ENCODE measurements at regions not wholly inside any gene's neighbourhood (a gene's known extent, or its start where the extent isn't known, plus 50 kb on each side); places are given as distances from the start of the nearest gene placed in this dataset.

- 19 to 33% methylated on average over 1 of the region's 1 CpG for WGBS, 2 donors
- TF ChIP-seq POLR2A (IDR thresholded peaks at IDR 0.05), result no peak
- no peak for TF ChIP-seq CTCF (IDR thresholded peaks at IDR 0.05)
- intact Hi-C loops (cut with DNase I; ENCODE audit: low total_unique reads), result no loop called here
- DNase-seq (ENCODE audit: low spot score in 2 of 2), result peak in 1 of 2 donors; percentile 51
- H3K4me3 ChIP-seq (ENCODE audit: low read depth, poor library complexity, severe bottlenecking), result no peak overlapping the region
Observed at GRCh38 chr2:180222644-180223043, 215.5 kb upstream of the CWC22 start.

- intact Hi-C loops (cut with DNase I; ENCODE audit: low total_unique reads), result no loop called here
- WGBS, 2 donors, result 45 to 65% methylated on average over 1 of the region's 1 CpG
- H3K4me3 ChIP-seq (ENCODE audit: low read depth, poor library complexity, severe bottlenecking), result no peak overlapping the region
- TF ChIP-seq CTCF (IDR thresholded peaks at IDR 0.05), result no peak
- TF ChIP-seq POLR2A (IDR thresholded peaks at IDR 0.05), result no peak
- DNase-seq (ENCODE audit: low spot score in 2 of 2), result no peak
Observed at GRCh38 chr2:180219491-180219890, 212.4 kb upstream of the CWC22 start.

- WGBS, 2 donors, result 29 to 40% methylated on average over 2 of the region's 2 CpGs
- no peak overlapping the region for H3K4me3 ChIP-seq (ENCODE audit: low read depth, poor library complexity, severe bottlenecking)
- TF ChIP-seq POLR2A (IDR thresholded peaks at IDR 0.05) (no peak), CTCF (IDR thresholded peaks at IDR 0.05) (no peak)
- DNase-seq (ENCODE audit: low spot score in 2 of 2), result no peak
- intact Hi-C loops (cut with DNase I; ENCODE audit: low total_unique reads), result no loop called here
Observed at GRCh38 chr2:180208841-180209240, 201.7 kb upstream of the CWC22 start.

GRCh38 chr2:180205621-180206235, 198.6 kb upstream of the CWC22 start:
- DNase-seq (ENCODE audit: low spot score in 2 of 2), result no peak
- intact Hi-C loops (cut with DNase I; ENCODE audit: low total_unique reads), result no loop called here
- 60 to 74% methylated on average over 6 of the region's 6 CpGs for WGBS, 2 donors
- no peak for TF ChIP-seq CTCF (IDR thresholded peaks at IDR 0.05)
- H3K4me3 ChIP-seq (ENCODE audit: low read depth, poor library complexity, severe bottlenecking), result no peak overlapping the region

- intact Hi-C loops (cut with DNase I; ENCODE audit: low total_unique reads), result no loop called here
- peak in 1 of 2 donors; percentile 38 for DNase-seq (ENCODE audit: low spot score in 2 of 2)
- TF ChIP-seq POLR2A (IDR thresholded peaks at IDR 0.05), result no peak
- no peak for TF ChIP-seq CTCF (IDR thresholded peaks at IDR 0.05)
Observed at GRCh38 chr2:180203972-180204371, 196.9 kb upstream of the CWC22 start.

GRCh38 chr2:180202467-180202951, 195.4 kb upstream of the CWC22 start:
- intact Hi-C loops (cut with DNase I; ENCODE audit: low total_unique reads), result no loop called here
- WGBS, 2 donors, result 42 to 48% methylated on average over 7 of the region's 7 CpGs
- H3K4me3 ChIP-seq (ENCODE audit: low read depth, poor library complexity, severe bottlenecking), result no peak overlapping the region
- TF ChIP-seq POLR2A (IDR thresholded peaks at IDR 0.05) (no peak), CTCF (IDR thresholded peaks at IDR 0.05) (no peak)
- no peak for DNase-seq (ENCODE audit: low spot score in 2 of 2)

More at GRCh38 chr2:180203972-180204371, 196.9 kb upstream of the CWC22 start:
- WGBS, 2 donors, result 79 to 84% methylated on average over 2 of the region's 2 CpGs
- no peak overlapping the region for H3K4me3 ChIP-seq (ENCODE audit: low read depth, poor library complexity, severe bottlenecking)

All from lower leg skin (tissue), 4 donors.